IMR-90 (cell line): ENCODE measurements at regions not wholly inside any gene's neighbourhood (a gene's known extent, or its start where the extent isn't known, plus 50 kb on each side); places are given as distances from the start of the nearest gene placed in this dataset.

Source experiments
- ATAC-seq: fragments of 200-7000 bp; cut with Tn5 transposase; 2 replicates; pipeline ENCODE4 v1.9.1; 2020; ENCODE audit warnings: low read depth, mild to moderate bottlenecking, moderate library complexity
- BruUV-seq: library from RNA; stranded (reverse); fragments of 400-500 nt; replicated peaks from 2 replicates; lab custom pipeline; 2021; lab: Mats Ljungman, UMichigan
- CTCF ChIA-PET: fragments of 300-600 bp; formaldehyde crosslinking; extraction: SDS; loops from one replicate; lab custom pipeline; 2021; ENCODE audit warnings: antibody characterized with exemption; lab: Yijun Ruan, JAX
- POLR2A ChIA-PET: fragments of 300-600 bp; sonication (Branson Sonifier 250); formaldehyde crosslinking; loops from one replicate; lab custom pipeline; 2022; ENCODE audit warnings: antibody characterized with exemption; ENCODE audit not compliant: unreplicated experiment; lab: Charles Lee
- DNase-seq: peaks from one replicate; pipeline ENCODE4 v3.0.0; 2013
- H2AFZ ChIP-seq: replicated peaks from 2 replicates; pipeline ENCODE3; 2013; ENCODE audit warnings: low read length, mild to moderate bottlenecking; ENCODE audit not compliant: poor library complexity
- H2AK5ac ChIP-seq: 2 replicates; pipeline ENCODE4 v1.6.1; 2013; ENCODE audit warnings: low read depth, low read length, inconsistent platforms
- H2AK9ac ChIP-seq: replicated peaks from 2 replicates; pipeline ENCODE3; 2013; ENCODE audit warnings: mild to moderate bottlenecking, low read depth, low read length, moderate library complexity; ENCODE audit not compliant: poor library complexity
- H2BK120ac ChIP-seq: 2 replicates; pipeline ENCODE4 v1.6.1; 2013; ENCODE audit warnings: low read depth, low read length, inconsistent platforms
- H2BK15ac ChIP-seq: 3 replicates; pipeline ENCODE4 v1.6.1; 2013; ENCODE audit warnings: low read depth, low read length, inconsistent platforms
- H2BK20ac ChIP-seq: 2 replicates; pipeline ENCODE4 v1.6.1; 2013; ENCODE audit warnings: low read depth, mild to moderate bottlenecking, inconsistent platforms, low read length, moderate library complexity
- H2BK5ac ChIP-seq: 2 replicates; pipeline ENCODE4 v1.6.1; 2013; ENCODE audit warnings: mild to moderate bottlenecking, low read depth, low read length, inconsistent platforms; ENCODE audit not compliant: poor library complexity, severe bottlenecking
- H3K14ac ChIP-seq: replicated peaks from 2 replicates; pipeline ENCODE4 v1.6.1; 2013; ENCODE audit warnings: low read depth, low read length, inconsistent platforms
- H3K18ac ChIP-seq: 2 replicates; pipeline ENCODE4 v1.6.1; 2013; ENCODE audit warnings: low read depth, low read length, control low read depth
- H3K23ac ChIP-seq: 2 replicates; pipeline ENCODE4 v1.6.1; 2013; ENCODE audit warnings: low read depth, low read length, inconsistent platforms
- H3K27ac ChIP-seq: 2 replicates; pipeline ENCODE4 v1.5.1; 2013; ENCODE audit warnings: mild to moderate bottlenecking, control low read depth, low read length; ENCODE audit not compliant: insufficient read depth
- H3K27me3 ChIP-seq: 2 replicates; pipeline ENCODE4 v1.6.1; 2013; ENCODE audit warnings: low read length; ENCODE audit not compliant: control insufficient read depth, insufficient read depth
- H3K36me3 ChIP-seq: 2 replicates; pipeline ENCODE4 v1.6.1; 2013; ENCODE audit warnings: low read length, mixed read lengths; ENCODE audit not compliant: control insufficient read depth, insufficient read depth
- H3K4ac ChIP-seq: 2 replicates; pipeline ENCODE4 v1.6.1; 2013; ENCODE audit warnings: low read depth, low read length, inconsistent platforms
- H3K4me1 ChIP-seq: 2 replicates; pipeline ENCODE4 v1.6.1; 2013; ENCODE audit warnings: low read length, mixed read lengths; ENCODE audit not compliant: control insufficient read depth, insufficient read depth
- H3K4me2 ChIP-seq: 2 replicates; pipeline ENCODE4 v1.6.1; 2013; ENCODE audit warnings: low read depth, mild to moderate bottlenecking, control low read depth, low read length, moderate library complexity
- H3K4me3 ChIP-seq: 2 replicates; pipeline ENCODE4 v1.5.1; 2013; ENCODE audit warnings: low read depth, mild to moderate bottlenecking, control low read depth, low read length, moderate library complexity; ENCODE audit not compliant: insufficient read depth
- H3K56ac ChIP-seq: 2 replicates; pipeline ENCODE4 v1.6.1; 2013; ENCODE audit warnings: low read length, inconsistent platforms; ENCODE audit not compliant: insufficient read depth; ENCODE audit errors: extremely low read depth
- H3K79me1 ChIP-seq, 2 experiments: 2 replicates each; pipeline ENCODE4 v1.6.1; 2013; ENCODE audit warnings: low read length in 2 of 2, inconsistent platforms in 1 of 2, low read depth in 1 of 2
- H3K9ac ChIP-seq: 2 replicates; pipeline ENCODE4 v1.6.1; 2013; ENCODE audit warnings: low read depth, low read length, control low read depth
- H3K9me1 ChIP-seq: 2 replicates; pipeline ENCODE4 v1.6.1; 2013; ENCODE audit warnings: low read length, inconsistent platforms; ENCODE audit not compliant: insufficient read depth
- H3K9me3 ChIP-seq: 2 replicates; pipeline ENCODE4 v1.6.1; 2013; ENCODE audit warnings: low read length; ENCODE audit not compliant: control insufficient read depth, insufficient read depth
- H4K20me1 ChIP-seq: 2 replicates; pipeline ENCODE4 v1.6.1; 2013; ENCODE audit warnings: low read length, inconsistent platforms; ENCODE audit not compliant: insufficient read depth
- H4K5ac ChIP-seq: 2 replicates; pipeline ENCODE4 v1.6.1; 2013; ENCODE audit warnings: mild to moderate bottlenecking, low read depth, low read length, control low read depth
- H4K8ac ChIP-seq, 2 experiments: 2 replicates each; pipeline ENCODE4 v1.6.1; 2013; ENCODE audit warnings: low read depth in 2 of 2, low read length in 2 of 2, control low read depth in 1 of 2, inconsistent platforms in 1 of 2
- H4K91ac ChIP-seq: 2 replicates; pipeline ENCODE4 v1.6.1; 2013; ENCODE audit warnings: low read depth, low read length, inconsistent platforms; ENCODE audit not compliant: insufficient read depth
- CEBPB ChIP-seq: IDR thresholded peaks from 2 replicates; pipeline ENCODE4 v1.6.1; 2012; ENCODE audit warnings: low read depth, low read length, improper control_type of control experiment
- FOS ChIP-seq: fragments of 150-350 bp; IDR thresholded peaks from 2 replicates; pipeline ENCODE4 v1.6.1; 2016; ENCODE audit warnings: low read depth, low read length
- MAZ ChIP-seq: IDR thresholded peaks from 2 replicates; pipeline ENCODE4 v1.6.1; 2012; ENCODE audit warnings: low read depth, mild to moderate bottlenecking, low read length, improper control_type of control experiment, moderate library complexity, borderline replicate concordance
- USF2 ChIP-seq: fragments of 150-350 bp; IDR thresholded peaks from 2 replicates; pipeline ENCODE4 v1.6.1; 2017; ENCODE audit warnings: mild to moderate bottlenecking, antibody characterized with exemption, low read length, low read depth
- WGBS, 2 experiments: methylation state at CpG; one replicate each; pipeline versions ENCODE4 v1.1.5 to v1.1.7; 2013; ENCODE audit warnings: missing lambda C conversion rate in 2 of 2; ENCODE audit not compliant: insufficient read length in 1 of 2; ENCODE audit errors: extremely low coverage in 2 of 2; 5-methylcytosine and 5-hydroxymethylcytosine counted together
- dilution Hi-C: fragments of 300-500 bp; cut with HindIII; formaldehyde crosslinking; loops from one replicate; pipeline ENCODE4 v1.14.3; 2018; ENCODE audit warnings: low sequenced_read_pairs; ENCODE audit not compliant: unreplicated experiment
- in situ Hi-C: fragments of 300-500 bp; cut with MboI; formaldehyde crosslinking; loops from 3 replicates; pipeline ENCODE4 v1.14.3; 2019; ENCODE audit warnings: low sequenced_read_pairs, inconsistent platforms, mixed read lengths
- intact Hi-C: fragments of 100-400 bp; cut with micrococcal nuclease; formaldehyde crosslinking; loops from 2 replicates; pipeline ENCODE4 v1.10.0; 2022

GRCh38 chr20:6490849-6491248, 276.6 kb upstream of the BMP2 start:
- in situ Hi-C loops, result no loop called here
- ATAC-seq, result no peak
- intact Hi-C loops, result no loop called here
- H4K91ac ChIP-seq, result no peak overlapping the region
- H4K5ac ChIP-seq, result no peak overlapping the region
- no peak overlapping the region for H3K4me3 ChIP-seq
- H3K79me1 ChIP-seq, result no peaks in the 10 kb centered on the region
- no peak for DNase-seq
- H3K36me3 ChIP-seq, result no peaks in the 10 kb centered on the region
- WGBS, 2 experiments, result no CpG with 5 or more reads among the region's 3 CpGs
- H4K20me1 ChIP-seq, result no peaks in the 10 kb centered on the region
- BruUV-seq, result no TSS peak
- H3K56ac ChIP-seq, result no peak overlapping the region
- no peak overlapping the region for H3K27ac ChIP-seq
- no peak overlapping the region for H3K23ac ChIP-seq
- H3K14ac ChIP-seq, result no peak overlapping the region
- no peak overlapping the region for H2BK15ac ChIP-seq
- no peak overlapping the region for H2BK120ac ChIP-seq
- ChIA-PET CTCF (no interaction called here), POLR2A (no interaction called here)
- no peak overlapping the region for H2AK5ac ChIP-seq
- H2BK5ac ChIP-seq, result no peak overlapping the region
- no peak overlapping the region for H3K18ac ChIP-seq
- H3K4me2 ChIP-seq, result no peak overlapping the region
- no peaks in the 10 kb centered on the region for H3K9me1 ChIP-seq
- H3K4ac ChIP-seq, result no peak overlapping the region
- no peak overlapping the region for H2BK20ac ChIP-seq
- H2AK9ac ChIP-seq, result no peak overlapping the region
- H3K27me3 ChIP-seq, result peaks cover 4% of the 10 kb centered on the region; the same call in 1 of the 2 replicates
- no peak overlapping the region for H2AFZ ChIP-seq
- no peak overlapping the region for H4K8ac ChIP-seq
- H3K9ac ChIP-seq, result no peak overlapping the region
- no peaks in the 10 kb centered on the region for H3K4me1 ChIP-seq
- dilution Hi-C loops, result no loop called here
- H3K9me3 ChIP-seq, result no peaks in the 10 kb centered on the region
- no peak for TF ChIP-seq CEBPB
- no peak for TF ChIP-seq MAZ
- TF ChIP-seq USF2, result no peak
- no peak for TF ChIP-seq FOS
